HepG2 (cell line): ENCODE measurements at regions not wholly inside any gene's neighbourhood (a gene's known extent, or its start where the extent isn't known, plus 50 kb on each side); places are given as distances from the start of the nearest gene placed in this dataset.

Source experiments
- ATAC-seq: fragments of 200-7000 bp; cut with Tn5 transposase; 3 replicates; pipeline ENCODE4 v1.9.1; 2020; ENCODE audit warnings: mild to moderate bottlenecking, moderate library complexity
- BruUV-seq: library from RNA; stranded (reverse); fragments of 400-500 nt; replicated peaks from 2 replicates; lab custom pipeline; 2021; lab: Mats Ljungman, UMichigan
- CTCF ChIA-PET: fragments of 300-600 bp; formaldehyde crosslinking; extraction: SDS; loops from one replicate; lab custom pipeline; 2021; ENCODE audit warnings: low total read pairs, inconsistent platforms, low intra/inter-chr PET ratio; lab: Yijun Ruan, JAX
- POLR2A ChIA-PET: fragments of 350-600 bp; sonication (Branson Sonifier 250); formaldehyde crosslinking; loops from one replicate; lab custom pipeline; 2020; ENCODE audit warnings: antibody characterized with exemption, inconsistent platforms; lab: Yijun Ruan, JAX
- DNase-seq: peaks from one replicate; pipeline ENCODE4 v3.0.0-alpha.2; 2015; ENCODE audit warnings: low spot score
- FAIRE-seq: peaks from 3 replicates; lab custom pipeline; 2011; peaks lifted over from hg19 to GRCh38; lab: Jason Lieb, UNC
- H2AFZ ChIP-seq: one replicate; pipeline ENCODE4 v1.6.1; 2011; ENCODE audit warnings: low read length, inconsistent platforms
- H3K27ac ChIP-seq: fragments of 300-600 bp; 3 replicates; pipeline ENCODE4 v1.8.0; 2011; ENCODE audit warnings: mixed run types, mild to moderate bottlenecking, mixed read lengths, low read length, inconsistent platforms; ENCODE audit not compliant: insufficient read depth; ENCODE audit errors: extremely low read length
- H3K27me3 ChIP-seq, 2 experiments: fragments of 200-600 bp in 1 of 2; 2 replicates in 1 of 2; 3 replicates in 1 of 2; pipeline versions ENCODE4 v1.6.0 to v1.8.0; 2011; ENCODE audit warnings: low read length in 2 of 2, mild to moderate bottlenecking in 2 of 2, moderate library complexity in 2 of 2, inconsistent platforms in 1 of 2; ENCODE audit not compliant: insufficient read depth in 2 of 2, control insufficient read depth in 1 of 2
- H3K36me3 ChIP-seq, 2 experiments: fragments of 200-600 bp in 1 of 2; replicated peaks in 1 of 2; 2 replicates in 1 of 2; 3 replicates in 1 of 2; pipeline versions ENCODE4 v1.5.1 to v1.8.0; 2011; ENCODE audit warnings: low read length in 2 of 2, inconsistent platforms in 1 of 2; ENCODE audit not compliant: insufficient read depth in 2 of 2, control insufficient read depth in 1 of 2
- H3K4me1 ChIP-seq: 2 replicates; pipeline ENCODE4 v1.5.1; 2012; ENCODE audit warnings: low read length, inconsistent platforms; ENCODE audit not compliant: insufficient read depth
- H3K4me2 ChIP-seq: 2 replicates; pipeline ENCODE4 v1.6.0; 2011; ENCODE audit warnings: low read depth, low read length, inconsistent platforms
- H3K4me3 ChIP-seq, 3 experiments: fragments of 200-600 bp in 1 of 3; sonication (generic), shearing (Covaris generic) in 1 of 3; replicated peaks in 1 of 3; 2 replicates each; pipeline ENCODE4 v1.5.1; 2011 to 2016; ENCODE audit warnings: low read length in 3 of 3, inconsistent platforms in 2 of 3, low read depth in 2 of 3, mild to moderate bottlenecking in 2 of 3, control low read depth in 1 of 3, mixed read lengths in 1 of 3; ENCODE audit not compliant: insufficient read depth in 1 of 3
- H3K79me2 ChIP-seq: one replicate; pipeline ENCODE4 v1.6.1; 2011; ENCODE audit warnings: low read length, inconsistent platforms; ENCODE audit not compliant: insufficient read depth
- H3K9ac ChIP-seq: 2 replicates; pipeline ENCODE4 v1.6.0; 2011; ENCODE audit warnings: mild to moderate bottlenecking, low read depth, low read length, inconsistent platforms; ENCODE audit not compliant: insufficient read depth
- H3K9me3 ChIP-seq: 2 replicates; pipeline ENCODE4 v1.5.1; 2012; ENCODE audit warnings: mild to moderate bottlenecking, low read length
- H4K20me1 ChIP-seq: 2 replicates; pipeline ENCODE4 v1.6.0; 2011; ENCODE audit warnings: inconsistent platforms, mild to moderate bottlenecking, low read length, moderate library complexity; ENCODE audit not compliant: insufficient read depth
- CENPT ChIP-seq: sonication (generic); formaldehyde crosslinking; IDR thresholded peaks from 2 replicates; pipeline ENCODE4 v1.8.0; 2022; ENCODE audit warnings: low read depth, mild to moderate bottlenecking, moderate library complexity, missing genetic modification reagents
- CREB1 ChIP-seq, 2 experiments: fragments of 450-650 bp in 1 of 2; IDR thresholded peaks; 2 replicates each; pipeline ENCODE4 v1.6.1; 2016 to 2017; ENCODE audit warnings: control low read depth in 1 of 2, mild to moderate bottlenecking in 1 of 2, missing compliant biosample characterization in 1 of 2, missing genetic modification characterization in 1 of 2
- KAT2B ChIP-seq: fragments of 150-350 bp; IDR thresholded peaks from 2 replicates; pipeline ENCODE4 v1.6.1; 2014; ENCODE audit warnings: low read depth, low read length, borderline replicate concordance
- SNAPC2 ChIP-seq: sonication (generic); formaldehyde crosslinking; IDR thresholded peaks from 2 replicates; pipeline ENCODE4 v1.8.1; 2022; ENCODE audit warnings: mild to moderate bottlenecking, missing genetic modification reagents
- ZBTB7B ChIP-seq: sonication (generic); formaldehyde crosslinking; IDR thresholded peaks from 2 replicates; pipeline ENCODE4 v1.4.0; 2020; ENCODE audit warnings: missing genetic modification reagents
- ZNF354B ChIP-seq: sonication (generic); formaldehyde crosslinking; IDR thresholded peaks from 2 replicates; pipeline ENCODE4 v1.8.0; 2022; ENCODE audit warnings: mild to moderate bottlenecking, missing genetic modification reagents
- ZNF580 ChIP-seq: IDR thresholded peaks from 2 replicates; pipeline ENCODE4 v1.6.1; 2016; ENCODE audit warnings: low read depth, borderline replicate concordance
- WGBS: methylation state at CpG from one replicate; pipeline ENCODE4 v1.1.6; 2017; ENCODE audit warnings: low lambda C conversion rate; 5-methylcytosine and 5-hydroxymethylcytosine counted together
- in situ Hi-C: cut with HindIII; loops from 2 replicates; pipeline ENCODE4 v1.10.0; 2017; ENCODE audit warnings: low pct_unique_long_range_greater_than_20kb; ENCODE audit not compliant: extremely low pct_ligation_motif_present
- intact Hi-C: fragments of 100-400 bp; cut with micrococcal nuclease; formaldehyde crosslinking; loops from one replicate; pipeline ENCODE4 v1.10.0; 2022; ENCODE audit not compliant: unreplicated experiment
- TF ChIP-seq, protein P1 (sequence below): sonication (generic); formaldehyde crosslinking; IDR thresholded peaks from 2 replicates; pipeline ENCODE4 v1.4.0; 2020; ENCODE audit warnings: missing genetic modification reagents
- TF ChIP-seq, protein P2 (sequence below): sonication (generic); formaldehyde crosslinking; IDR thresholded peaks from 2 replicates; pipeline ENCODE4 v1.4.0; 2020; ENCODE audit warnings: missing genetic modification reagents

DNA sequence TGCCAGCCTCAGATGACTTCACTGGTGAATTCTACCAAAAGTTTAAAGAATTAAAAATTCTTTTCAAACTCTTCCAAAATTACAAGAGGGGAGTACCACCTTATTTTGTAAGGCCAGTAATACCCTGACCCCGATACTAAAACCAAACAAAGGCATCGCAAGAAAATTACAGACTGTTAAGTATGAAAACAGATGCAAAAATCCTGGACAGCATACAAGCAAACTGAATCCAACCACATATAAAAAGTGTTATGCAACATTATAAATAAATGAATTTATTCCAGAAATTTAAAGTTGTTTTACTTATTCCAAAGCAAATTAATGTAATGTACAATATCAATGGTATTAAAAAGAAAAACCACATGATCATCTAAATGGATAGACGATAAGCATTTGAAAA lies 873.6 kb upstream of the GJE1 start:
- WGBS = 51% methylated on average over 3 of the region's 3 CpGs
- no peak overlapping the region for H2AFZ ChIP-seq
- TF ChIP-seq ZBTB7B (CRISPR knock-in tag) = no peak
- no peak for TF ChIP-seq CENPT (CRISPR knock-in tag)
- TF ChIP-seq CREB1 (IDR thresholded peaks at IDR 0.05) = no peak
- no peak for TF ChIP-seq CREB1 (CRISPR knock-in tag; IDR thresholded peaks at IDR 0.05)
- TF ChIP-seq, protein P1, sequence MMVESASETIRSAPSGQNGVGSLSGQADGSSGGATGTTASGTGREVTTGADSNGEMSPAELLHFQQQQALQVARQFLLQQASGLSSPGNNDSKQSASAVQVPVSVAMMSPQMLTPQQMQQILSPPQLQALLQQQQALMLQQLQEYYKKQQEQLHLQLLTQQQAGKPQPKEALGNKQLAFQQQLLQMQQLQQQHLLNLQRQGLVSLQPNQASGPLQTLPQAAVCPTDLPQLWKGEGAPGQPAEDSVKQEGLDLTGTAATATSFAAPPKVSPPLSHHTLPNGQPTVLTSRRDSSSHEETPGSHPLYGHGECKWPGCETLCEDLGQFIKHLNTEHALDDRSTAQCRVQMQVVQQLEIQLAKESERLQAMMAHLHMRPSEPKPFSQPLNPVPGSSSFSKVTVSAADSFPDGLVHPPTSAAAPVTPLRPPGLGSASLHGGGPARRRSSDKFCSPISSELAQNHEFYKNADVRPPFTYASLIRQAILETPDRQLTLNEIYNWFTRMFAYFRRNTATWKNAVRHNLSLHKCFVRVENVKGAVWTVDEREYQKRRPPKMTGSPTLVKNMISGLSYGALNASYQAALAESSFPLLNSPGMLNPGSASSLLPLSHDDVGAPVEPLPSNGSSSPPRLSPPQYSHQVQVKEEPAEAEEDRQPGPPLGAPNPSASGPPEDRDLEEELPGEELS = no peak
- TF ChIP-seq ZNF354B (CRISPR knock-in tag) = no peak

DNA sequence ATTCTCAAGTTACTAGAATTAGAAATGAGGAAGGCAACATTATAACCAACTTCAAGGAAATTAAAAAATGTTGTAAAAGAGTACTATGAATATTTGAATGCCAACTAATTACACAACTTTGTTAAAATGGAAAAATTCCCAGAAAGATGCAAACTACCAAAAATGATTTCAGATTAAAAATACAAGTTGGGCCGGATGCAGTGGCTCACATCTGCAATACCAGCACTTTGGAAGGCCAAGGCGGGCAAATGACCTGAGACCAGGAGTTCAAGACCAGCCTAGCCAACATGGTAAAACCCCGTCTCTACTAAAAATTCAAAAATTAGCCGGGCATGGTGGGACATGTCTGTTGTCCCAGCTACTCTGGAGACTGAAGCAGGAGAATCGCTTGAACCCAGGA lies 874.2 kb upstream of the GJE1 start:
- Histone ChIP-seq H3K4me3 (no peak overlapping the region), H3K4me2 (no peak overlapping the region)
- DNase-seq = no peak
- no TSS peak for BruUV-seq
- FAIRE-seq = no peak
- TF ChIP-seq ZNF580 (CRISPR knock-in tag) = no peak
- TF ChIP-seq KAT2B = no peak
- TF ChIP-seq SNAPC2 (CRISPR knock-in tag) = no peak
- TF ChIP-seq, protein P2, sequence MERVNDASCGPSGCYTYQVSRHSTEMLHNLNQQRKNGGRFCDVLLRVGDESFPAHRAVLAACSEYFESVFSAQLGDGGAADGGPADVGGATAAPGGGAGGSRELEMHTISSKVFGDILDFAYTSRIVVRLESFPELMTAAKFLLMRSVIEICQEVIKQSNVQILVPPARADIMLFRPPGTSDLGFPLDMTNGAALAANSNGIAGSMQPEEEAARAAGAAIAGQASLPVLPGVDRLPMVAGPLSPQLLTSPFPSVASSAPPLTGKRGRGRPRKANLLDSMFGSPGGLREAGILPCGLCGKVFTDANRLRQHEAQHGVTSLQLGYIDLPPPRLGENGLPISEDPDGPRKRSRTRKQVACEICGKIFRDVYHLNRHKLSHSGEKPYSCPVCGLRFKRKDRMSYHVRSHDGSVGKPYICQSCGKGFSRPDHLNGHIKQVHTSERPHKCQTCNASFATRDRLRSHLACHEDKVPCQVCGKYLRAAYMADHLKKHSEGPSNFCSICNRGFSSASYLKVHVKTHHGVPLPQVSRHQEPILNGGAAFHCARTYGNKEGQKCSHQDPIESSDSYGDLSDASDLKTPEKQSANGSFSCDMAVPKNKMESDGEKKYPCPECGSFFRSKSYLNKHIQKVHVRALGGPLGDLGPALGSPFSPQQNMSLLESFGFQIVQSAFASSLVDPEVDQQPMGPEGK = no peak
- TF ChIP-seq, all 625 proteins: peak for 0
- Histone ChIP-seq H3K9me3 (no peaks in the 10 kb centered on the region), H4K20me1 (no peaks in the 10 kb centered on the region), H3K36me3 (no peaks in the 10 kb centered on the region), H3K4me1 (no peaks in the 10 kb centered on the region), H2AFZ (no peak overlapping the region), H3K27ac (no peak overlapping the region), H3K79me2 (no peaks in the 10 kb centered on the region), H3K27me3 (0 out of 5 replicates have a peak, but pooled peaks cover 0 to 1% of the 10 kb centered on the region in 2 experiments), H3K9ac (no peak overlapping the region)
- ChIA-PET CTCF (no interaction called here), POLR2A (no interaction called here)
- ATAC-seq = no peak
- intact Hi-C loops = no loop called here
- WGBS = 23% methylated on average over 5 of the region's 5 CpGs
- in situ Hi-C loops = no loop called here

More for the DNA sequence above, 873.6 kb upstream of the GJE1 start:
- no peaks in the 10 kb centered on the region for H3K9me3 ChIP-seq
- H3K9ac ChIP-seq = no peak overlapping the region
- no peak for DNase-seq
- intact Hi-C loops = no loop called here
- no peak for FAIRE-seq
- ATAC-seq = no peak
- H3K27me3 ChIP-seq = 0 out of 5 replicates have a peak, but pooled peaks cover 0 to 1% of the 10 kb centered on the region in 2 experiments
- in situ Hi-C loops = no loop called here
- no peak overlapping the region for H3K27ac ChIP-seq
- no peaks in the 10 kb centered on the region for H3K36me3 ChIP-seq
- H3K4me3 ChIP-seq = no peak overlapping the region
- no peaks in the 10 kb centered on the region for H3K4me1 ChIP-seq
- no peak overlapping the region for H3K4me2 ChIP-seq
- BruUV-seq = no TSS peak
- CTCF ChIA-PET = no interaction called here
- H3K79me2 ChIP-seq = no peaks in the 10 kb centered on the region
- no peaks in the 10 kb centered on the region for H4K20me1 ChIP-seq
- POLR2A ChIA-PET = no interaction called here
